Skeletal muscle satellite cell (primary cell): ENCODE measurements at regions not wholly inside any gene's neighbourhood (a gene's known extent, or its start where the extent isn't known, plus 50 kb on each side); places are given as distances from the start of the nearest gene placed in this dataset.

Experiments
- H3K27me3 ChIP-seq: 2 replicates; pipeline ENCODE4 v1.7.0; 2013; ENCODE audit warnings: low read length; ENCODE audit not compliant: control insufficient read depth, insufficient read depth
- H3K36me3 ChIP-seq: 2 replicates; pipeline ENCODE4 v1.7.0; 2013; ENCODE audit warnings: mild to moderate bottlenecking, control low read depth, low read length; ENCODE audit not compliant: insufficient read depth
- H3K4me1 ChIP-seq: 2 replicates; pipeline ENCODE4 v1.7.0; 2013; ENCODE audit warnings: low read length; ENCODE audit not compliant: control insufficient read depth, insufficient read depth
- H3K4me2 ChIP-seq: 2 replicates; pipeline ENCODE4 v1.7.0; 2013; ENCODE audit warnings: mild to moderate bottlenecking, low read length
- H3K4me3 ChIP-seq: 2 replicates; pipeline ENCODE4 v1.7.0; 2013; ENCODE audit warnings: low read length
- H3K9ac ChIP-seq: 2 replicates; pipeline ENCODE4 v1.7.0; 2013; ENCODE audit warnings: mild to moderate bottlenecking, low read depth, low read length, moderate library complexity
- H3K9me3 ChIP-seq: replicated peaks from 2 replicates; pipeline ENCODE4 v1.7.0; 2013; ENCODE audit warnings: mild to moderate bottlenecking, control low read depth, low read length

DNA sequence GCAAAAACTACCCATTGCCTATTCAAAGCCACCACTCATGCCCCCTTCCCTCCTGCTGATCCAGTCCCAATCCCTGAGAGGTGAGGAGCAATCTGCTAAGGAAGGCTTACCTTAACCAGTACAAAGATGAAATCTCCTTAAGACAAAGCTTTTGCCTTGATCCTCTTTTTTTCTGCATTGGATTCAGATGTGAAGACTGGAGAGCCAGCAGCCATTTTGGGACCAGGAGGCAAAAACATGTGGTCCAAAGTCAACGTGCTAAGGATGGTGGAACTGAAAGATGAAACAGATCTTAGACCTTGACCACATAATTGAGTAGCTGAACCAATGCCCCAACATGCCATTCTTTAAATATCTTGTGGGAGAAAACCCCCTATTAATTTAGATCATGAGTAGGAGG lies 171.4 kb downstream of the IRX5 start:
- no peaks in the 10 kb centered on the region for H3K27me3 ChIP-seq
- no peak overlapping the region for H3K9ac ChIP-seq
- H3K4me1 ChIP-seq: no peaks in the 10 kb centered on the region
- no peak overlapping the region for H3K4me3 ChIP-seq
- H3K36me3 ChIP-seq: no peaks in the 10 kb centered on the region
- peaks cover 2% of the 10 kb centered on the region for H3K9me3 ChIP-seq
- no peak overlapping the region for H3K4me2 ChIP-seq

GRCh38 chr16:55102531-55102930 lies 171.9 kb downstream of the IRX5 start:
- H3K4me1 ChIP-seq: no peaks in the 10 kb centered on the region
- no peak overlapping the region for H3K4me2 ChIP-seq
- no peaks in the 10 kb centered on the region for H3K36me3 ChIP-seq
- no peak overlapping the region for H3K4me3 ChIP-seq
- H3K9me3 ChIP-seq: peaks cover 2% of the 10 kb centered on the region
- H3K27me3 ChIP-seq: no peaks in the 10 kb centered on the region
- no peak overlapping the region for H3K9ac ChIP-seq

- Histone ChIP-seq H3K27me3 (no peaks in the 10 kb centered on the region), H3K4me2 (no peak overlapping the region), H3K36me3 (no peaks in the 10 kb centered on the region), H3K4me3 (no peak overlapping the region), H3K9me3 (no peaks in the 10 kb centered on the region), H3K4me1 (no peaks in the 10 kb centered on the region), H3K9ac (no peak overlapping the region)
Measured at GRCh38 chr16:55107851-55108250, 177.2 kb downstream of the IRX5 start.

DNA sequence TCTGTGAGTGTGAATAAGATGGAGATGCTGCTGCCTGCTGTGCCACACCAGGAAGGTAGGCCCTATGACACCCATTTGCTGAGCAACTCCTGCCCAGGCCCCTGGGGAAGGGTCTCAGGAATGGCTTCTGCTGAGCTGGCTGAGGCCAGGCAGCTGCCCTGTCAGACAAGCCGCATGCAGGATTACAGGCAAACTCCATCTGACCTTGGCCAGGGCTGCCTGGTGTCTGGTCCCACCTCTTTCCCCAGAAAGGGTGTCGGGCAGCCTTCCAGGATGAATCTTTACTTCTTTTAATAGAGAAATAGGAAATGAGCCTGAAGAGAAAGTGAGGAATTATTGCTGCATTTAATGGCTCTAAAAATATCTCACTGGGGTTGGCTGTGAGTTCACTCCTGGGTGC lies 182.5 kb downstream of the IRX5 start:
- Histone ChIP-seq H3K27me3 (no peaks in the 10 kb centered on the region), H3K4me3 (no peak overlapping the region), H3K9me3 (no peaks in the 10 kb centered on the region), H3K9ac (no peak overlapping the region), H3K4me1 (no peaks in the 10 kb centered on the region), H3K36me3 (no peaks in the 10 kb centered on the region), H3K4me2 (no peak overlapping the region)

GRCh38 chr16:55115506-55115905 lies 184.8 kb downstream of the IRX5 start:
- H3K9me3 ChIP-seq: no peaks in the 10 kb centered on the region
- no peak overlapping the region for H3K4me3 ChIP-seq
- H3K4me2 ChIP-seq: no peak overlapping the region
- H3K9ac ChIP-seq: no peak overlapping the region
- H3K36me3 ChIP-seq: no peaks in the 10 kb centered on the region
- no peaks in the 10 kb centered on the region for H3K27me3 ChIP-seq
- no peaks in the 10 kb centered on the region for H3K4me1 ChIP-seq

GRCh38 chr16:55116165-55116920 lies 185.7 kb downstream of the IRX5 start:
- Histone ChIP-seq H3K9ac (no peak overlapping the region), H3K9me3 (no peaks in the 10 kb centered on the region), H3K4me1 (no peaks in the 10 kb centered on the region), H3K36me3 (no peaks in the 10 kb centered on the region), H3K4me3 (no peak overlapping the region), H3K27me3 (no peaks in the 10 kb centered on the region), H3K4me2 (no peak overlapping the region)

GRCh38 chr16:55118701-55119260 lies 188.1 kb downstream of the IRX5 start:
- Histone ChIP-seq H3K36me3 (no peaks in the 10 kb centered on the region), H3K9ac (no peak overlapping the region), H3K27me3 (no peaks in the 10 kb centered on the region), H3K4me3 (no peak overlapping the region), H3K4me1 (no peaks in the 10 kb centered on the region), H3K9me3 (no peaks in the 10 kb centered on the region), H3K4me2 (no peak overlapping the region)

GRCh38 chr16:55120408-55120807 lies 189.7 kb downstream of the IRX5 start:
- Histone ChIP-seq H3K9me3 (no peaks in the 10 kb centered on the region), H3K27me3 (no peaks in the 10 kb centered on the region), H3K4me3 (no peak overlapping the region), H3K9ac (no peak overlapping the region), H3K4me2 (no peak overlapping the region), H3K36me3 (no peaks in the 10 kb centered on the region), H3K4me1 (no peaks in the 10 kb centered on the region)

GRCh38 chr16:55120826-55121225 lies 190.2 kb downstream of the IRX5 start:
- Histone ChIP-seq H3K36me3 (no peaks in the 10 kb centered on the region), H3K9ac (no peak overlapping the region), H3K9me3 (no peaks in the 10 kb centered on the region), H3K27me3 (no peaks in the 10 kb centered on the region), H3K4me1 (no peaks in the 10 kb centered on the region), H3K4me3 (no peak overlapping the region), H3K4me2 (no peak overlapping the region)

GRCh38 chr16:55123652-55124051 lies 193.0 kb downstream of the IRX5 start:
- H3K36me3 ChIP-seq: no peaks in the 10 kb centered on the region
- no peaks in the 10 kb centered on the region for H3K4me1 ChIP-seq
- no peaks in the 10 kb centered on the region for H3K27me3 ChIP-seq
- no peak overlapping the region for H3K4me2 ChIP-seq
- H3K9me3 ChIP-seq: no peaks in the 10 kb centered on the region
- no peak overlapping the region for H3K4me3 ChIP-seq
- H3K9ac ChIP-seq: no peak overlapping the region

- Histone ChIP-seq H3K27me3 (no peaks in the 10 kb centered on the region), H3K4me3 (no peak overlapping the region), H3K4me1 (no peaks in the 10 kb centered on the region), H3K4me2 (no peak overlapping the region), H3K36me3 (no peaks in the 10 kb centered on the region), H3K9me3 (no peaks in the 10 kb centered on the region), H3K9ac (no peak overlapping the region)
Measured at GRCh38 chr16:55125818-55126385, 195.2 kb downstream of the IRX5 start.

DNA sequence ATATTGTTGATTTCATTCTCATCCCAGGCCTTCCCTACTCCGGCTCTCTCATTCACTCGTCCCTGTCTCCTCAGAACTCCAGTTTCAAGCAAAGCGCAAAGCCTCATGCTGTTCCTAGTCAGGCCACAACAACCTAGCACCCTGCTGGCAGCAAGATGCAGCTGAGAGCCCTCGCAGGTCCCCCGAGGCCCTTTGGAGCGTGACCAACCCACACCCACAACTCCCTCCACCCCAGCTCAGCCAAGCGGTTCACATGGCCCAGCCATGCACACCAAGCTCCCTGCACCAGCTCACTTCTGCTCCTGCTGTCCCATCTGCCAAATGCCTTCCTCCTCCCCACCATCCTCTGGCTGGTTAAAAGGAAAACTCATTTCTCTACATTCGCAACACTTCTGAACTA lies 195.8 kb downstream of the IRX5 start:
- Histone ChIP-seq H3K9me3 (no peaks in the 10 kb centered on the region), H3K9ac (no peak overlapping the region), H3K4me1 (no peaks in the 10 kb centered on the region)

More for the DNA sequence above, 195.8 kb downstream of the IRX5 start:
- no peaks in the 10 kb centered on the region for H3K36me3 ChIP-seq
- no peak overlapping the region for H3K4me2 ChIP-seq
- no peaks in the 10 kb centered on the region for H3K27me3 ChIP-seq
- H3K4me3 ChIP-seq: no peak overlapping the region
